Osteoblast (primary cell): ENCODE measurements at regions not wholly inside any gene's neighbourhood (a gene's known extent, or its start where the extent isn't known, plus 50 kb on each side); places are given as distances from the start of the nearest gene placed in this dataset.

Source experiments
- DNase-seq: peaks from one replicate; pipeline ENCODE4 v3.0.0; 2011; ENCODE audit warnings: low spot score, mixed read lengths; ENCODE audit not compliant: insufficient read length; ENCODE audit errors: missing footprints
- H2AFZ ChIP-seq: 2 replicates; pipeline ENCODE4 v1.6.0; 2011; ENCODE audit warnings: mild to moderate bottlenecking, low read length
- H3K27ac ChIP-seq: 2 replicates; pipeline ENCODE4 v1.5.1; 2011; ENCODE audit warnings: mild to moderate bottlenecking, low read depth, low read length, moderate library complexity
- H3K27me3 ChIP-seq: 2 replicates; pipeline ENCODE4 v1.6.0; 2012; ENCODE audit warnings: mild to moderate bottlenecking, control low read depth, inconsistent platforms, low read length, moderate library complexity; ENCODE audit not compliant: insufficient read depth
- H3K36me3 ChIP-seq: 2 replicates; pipeline ENCODE4 v1.5.1; 2011; ENCODE audit warnings: mild to moderate bottlenecking, low read length, control low read depth, moderate library complexity; ENCODE audit not compliant: insufficient read depth
- H3K4me1 ChIP-seq: 2 replicates; pipeline ENCODE4 v1.5.1; 2011; ENCODE audit warnings: mild to moderate bottlenecking, low read length, control low read depth, moderate library complexity; ENCODE audit not compliant: insufficient read depth
- H3K4me2 ChIP-seq: 2 replicates; pipeline ENCODE4 v1.6.0; 2011; ENCODE audit warnings: mild to moderate bottlenecking, low read length; ENCODE audit not compliant: insufficient read depth
- H3K4me3 ChIP-seq: fragments of 200-600 bp; sonication (generic); 3 replicates; pipeline ENCODE4 v1.5.1; 2012; ENCODE audit warnings: mild to moderate bottlenecking, low read length, inconsistent platforms; ENCODE audit not compliant: insufficient read depth
- H3K79me2 ChIP-seq: 2 replicates; pipeline ENCODE4 v1.6.0; 2012; ENCODE audit warnings: mild to moderate bottlenecking, low read length, control low read depth, inconsistent platforms; ENCODE audit not compliant: insufficient read depth
- H3K9me3 ChIP-seq: 2 replicates; pipeline ENCODE4 v1.5.1; 2011; ENCODE audit warnings: low read depth, low read length, control low read depth
- H4K20me1 ChIP-seq: 2 replicates; pipeline ENCODE4 v1.6.0; 2012; ENCODE audit warnings: mild to moderate bottlenecking, low read length, control low read depth; ENCODE audit not compliant: insufficient read depth
- TF ChIP-seq, protein P1 (sequence below): IDR thresholded peaks from 2 replicates; pipeline ENCODE4 v1.5.1; 2011; ENCODE audit warnings: mild to moderate bottlenecking, low read depth, low read length, moderate library complexity; ENCODE audit errors: extremely low read depth

DNA sequence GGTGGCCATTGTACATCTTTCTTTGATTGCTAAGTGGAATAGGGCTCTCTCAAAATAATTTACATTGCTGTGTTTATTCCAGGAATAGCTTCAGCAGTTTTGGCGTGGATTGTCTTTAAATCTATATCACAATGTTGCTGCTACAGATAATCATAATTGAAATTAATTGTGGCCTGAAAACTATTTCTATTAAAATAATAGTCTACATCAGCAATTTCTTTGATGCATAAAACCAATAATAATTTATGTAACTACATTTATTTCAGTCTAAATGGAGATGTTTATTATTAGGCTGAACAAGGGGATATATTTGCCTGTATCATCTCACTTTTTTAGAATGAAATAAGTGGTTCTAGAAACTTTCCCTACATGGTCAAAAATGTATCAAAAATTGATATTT, 456.0 kb upstream of the CTNND2 start:
- Histone ChIP-seq H3K4me2 (no peak overlapping the region), H3K9me3 (peaks cover 7% of the 10 kb centered on the region), H3K27ac (no peak overlapping the region), H3K27me3 (no peaks in the 10 kb centered on the region), H3K4me3 (no peak overlapping the region), H3K4me1 (no peaks in the 10 kb centered on the region), H3K79me2 (no peaks in the 10 kb centered on the region), H4K20me1 (no peaks in the 10 kb centered on the region), H3K36me3 (no peaks in the 10 kb centered on the region), H2AFZ (no peak overlapping the region)
- TF ChIP-seq, protein P1, sequence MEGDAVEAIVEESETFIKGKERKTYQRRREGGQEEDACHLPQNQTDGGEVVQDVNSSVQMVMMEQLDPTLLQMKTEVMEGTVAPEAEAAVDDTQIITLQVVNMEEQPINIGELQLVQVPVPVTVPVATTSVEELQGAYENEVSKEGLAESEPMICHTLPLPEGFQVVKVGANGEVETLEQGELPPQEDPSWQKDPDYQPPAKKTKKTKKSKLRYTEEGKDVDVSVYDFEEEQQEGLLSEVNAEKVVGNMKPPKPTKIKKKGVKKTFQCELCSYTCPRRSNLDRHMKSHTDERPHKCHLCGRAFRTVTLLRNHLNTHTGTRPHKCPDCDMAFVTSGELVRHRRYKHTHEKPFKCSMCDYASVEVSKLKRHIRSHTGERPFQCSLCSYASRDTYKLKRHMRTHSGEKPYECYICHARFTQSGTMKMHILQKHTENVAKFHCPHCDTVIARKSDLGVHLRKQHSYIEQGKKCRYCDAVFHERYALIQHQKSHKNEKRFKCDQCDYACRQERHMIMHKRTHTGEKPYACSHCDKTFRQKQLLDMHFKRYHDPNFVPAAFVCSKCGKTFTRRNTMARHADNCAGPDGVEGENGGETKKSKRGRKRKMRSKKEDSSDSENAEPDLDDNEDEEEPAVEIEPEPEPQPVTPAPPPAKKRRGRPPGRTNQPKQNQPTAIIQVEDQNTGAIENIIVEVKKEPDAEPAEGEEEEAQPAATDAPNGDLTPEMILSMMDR, result no peak
- DNase-seq, result no peak

DNA sequence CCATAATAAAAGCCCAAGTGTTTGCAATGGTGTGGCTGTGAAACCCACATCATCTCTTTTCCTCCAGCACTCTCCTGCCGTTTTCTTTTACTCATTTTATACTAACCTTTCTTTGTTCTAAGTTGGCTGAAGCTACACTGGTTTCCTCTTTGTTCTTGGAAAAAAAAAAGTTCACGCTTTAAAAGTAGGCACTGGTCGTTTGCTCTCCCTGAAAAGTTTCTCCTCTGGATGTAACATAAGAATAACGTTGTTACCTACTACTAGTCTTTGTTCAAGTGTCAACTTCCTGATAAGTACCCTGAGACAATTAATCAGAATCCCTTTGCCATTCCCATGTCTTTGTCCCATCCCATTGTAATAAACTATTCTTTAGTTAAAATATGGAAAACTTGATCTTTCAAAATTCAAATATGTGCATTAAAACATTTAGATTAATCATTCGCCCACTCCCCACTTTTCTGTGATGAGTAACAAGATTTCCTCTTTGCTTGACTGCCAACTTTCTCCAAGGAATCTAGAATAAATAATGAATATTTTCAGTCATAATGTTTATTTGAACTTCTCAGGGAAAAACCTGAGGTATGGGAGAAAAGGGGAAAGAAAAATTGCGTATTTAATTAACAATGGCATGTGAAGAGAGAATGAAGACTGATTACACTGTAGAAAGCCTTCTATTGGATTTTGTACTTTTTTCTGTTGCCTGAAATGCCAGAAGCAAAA, 454.3 kb upstream of the CTNND2 start:
- H3K4me1 ChIP-seq, result no peaks in the 10 kb centered on the region
- H3K79me2 ChIP-seq, result no peaks in the 10 kb centered on the region
- H4K20me1 ChIP-seq, result no peaks in the 10 kb centered on the region
- H3K4me2 ChIP-seq, result no peak overlapping the region
- H3K36me3 ChIP-seq, result no peaks in the 10 kb centered on the region
- H2AFZ ChIP-seq, result no peak overlapping the region
- H3K4me3 ChIP-seq, result no peak overlapping the region
- H3K27ac ChIP-seq, result no peak overlapping the region
- H3K9me3 ChIP-seq, result peaks cover 3% of the 10 kb centered on the region
- no peak for DNase-seq
- no peaks in the 10 kb centered on the region for H3K27me3 ChIP-seq
- TF ChIP-seq, protein P1, result no peak

DNA sequence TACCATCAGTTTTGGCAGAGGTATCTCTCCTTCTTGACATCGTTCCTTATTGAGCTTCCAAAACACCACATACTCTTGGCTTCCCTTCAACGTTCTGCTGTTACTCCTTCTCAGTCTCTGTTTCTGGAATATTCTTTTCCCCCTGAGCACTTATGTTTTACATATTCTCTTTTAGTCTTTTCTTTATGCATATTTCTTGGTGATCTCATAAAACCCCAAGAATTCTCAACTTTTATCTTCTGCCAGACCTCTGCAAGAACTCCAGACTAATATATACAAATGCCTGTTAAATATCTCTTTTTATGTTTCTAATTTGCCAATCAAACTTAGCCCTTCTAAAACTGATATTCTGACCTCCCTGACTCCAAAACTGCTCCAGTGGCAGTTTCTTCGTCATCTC, 453.4 kb upstream of the CTNND2 start:
- no peak for DNase-seq
- Histone ChIP-seq H3K79me2 (no peaks in the 10 kb centered on the region), H3K4me3 (no peak overlapping the region), H3K27ac (no peak overlapping the region), H3K27me3 (no peaks in the 10 kb centered on the region), H3K36me3 (no peaks in the 10 kb centered on the region), H3K9me3 (peaks cover 3% of the 10 kb centered on the region), H4K20me1 (no peaks in the 10 kb centered on the region), H3K4me1 (no peaks in the 10 kb centered on the region), H2AFZ (no peak overlapping the region), H3K4me2 (no peak overlapping the region)
- TF ChIP-seq, protein P1, result no peak

DNA sequence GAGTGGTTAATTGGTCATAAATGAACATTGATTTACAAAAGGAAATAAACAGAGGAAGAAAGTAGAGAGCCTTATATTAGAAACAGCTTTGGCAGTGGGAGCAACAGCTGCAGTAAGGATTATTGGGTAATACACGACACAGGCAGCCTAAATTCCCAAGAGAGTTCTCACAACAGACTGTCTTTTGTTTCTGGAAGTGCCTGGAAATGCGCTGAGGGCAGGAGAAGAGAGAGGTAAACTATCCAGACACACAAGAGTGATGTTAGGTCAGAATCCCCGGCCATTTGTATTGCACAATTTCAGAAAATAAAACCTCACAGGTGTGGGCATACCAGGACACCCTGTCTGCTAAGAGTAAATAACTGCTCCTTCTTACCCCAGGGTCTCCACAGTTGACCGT, 450.4 kb upstream of the CTNND2 start:
- no peak overlapping the region for H3K27ac ChIP-seq
- no peak overlapping the region for H3K4me3 ChIP-seq
- no peak overlapping the region for H2AFZ ChIP-seq
- no peak for DNase-seq
- H3K9me3 ChIP-seq, result peaks cover 3% of the 10 kb centered on the region
- H3K4me2 ChIP-seq, result no peak overlapping the region
- no peaks in the 10 kb centered on the region for H3K27me3 ChIP-seq
- H4K20me1 ChIP-seq, result no peaks in the 10 kb centered on the region
- H3K79me2 ChIP-seq, result no peaks in the 10 kb centered on the region
- H3K36me3 ChIP-seq, result no peaks in the 10 kb centered on the region
- TF ChIP-seq, protein P1, result no peak
- no peaks in the 10 kb centered on the region for H3K4me1 ChIP-seq
